Activated naive CD4-positive, alpha-beta T cell treated with Interleukin-2 at 50 U/mL for 16 hours (primary cell): ENCODE measurements at regions not wholly inside any gene's neighbourhood (a gene's known extent, or its start where the extent isn't known, plus 50 kb on each side); places are given as distances from the start of the nearest gene placed in this dataset.
"Not testable (repeated sequence)": the region's sequence is repeated elsewhere in the genome, so short reads cannot be mapped to it uniquely, and the experiment has no call there.

Experiments
- DNase-seq: peaks from one replicate; pipeline ENCODE4 v3.0.0-alpha.2; 2020

DNA sequence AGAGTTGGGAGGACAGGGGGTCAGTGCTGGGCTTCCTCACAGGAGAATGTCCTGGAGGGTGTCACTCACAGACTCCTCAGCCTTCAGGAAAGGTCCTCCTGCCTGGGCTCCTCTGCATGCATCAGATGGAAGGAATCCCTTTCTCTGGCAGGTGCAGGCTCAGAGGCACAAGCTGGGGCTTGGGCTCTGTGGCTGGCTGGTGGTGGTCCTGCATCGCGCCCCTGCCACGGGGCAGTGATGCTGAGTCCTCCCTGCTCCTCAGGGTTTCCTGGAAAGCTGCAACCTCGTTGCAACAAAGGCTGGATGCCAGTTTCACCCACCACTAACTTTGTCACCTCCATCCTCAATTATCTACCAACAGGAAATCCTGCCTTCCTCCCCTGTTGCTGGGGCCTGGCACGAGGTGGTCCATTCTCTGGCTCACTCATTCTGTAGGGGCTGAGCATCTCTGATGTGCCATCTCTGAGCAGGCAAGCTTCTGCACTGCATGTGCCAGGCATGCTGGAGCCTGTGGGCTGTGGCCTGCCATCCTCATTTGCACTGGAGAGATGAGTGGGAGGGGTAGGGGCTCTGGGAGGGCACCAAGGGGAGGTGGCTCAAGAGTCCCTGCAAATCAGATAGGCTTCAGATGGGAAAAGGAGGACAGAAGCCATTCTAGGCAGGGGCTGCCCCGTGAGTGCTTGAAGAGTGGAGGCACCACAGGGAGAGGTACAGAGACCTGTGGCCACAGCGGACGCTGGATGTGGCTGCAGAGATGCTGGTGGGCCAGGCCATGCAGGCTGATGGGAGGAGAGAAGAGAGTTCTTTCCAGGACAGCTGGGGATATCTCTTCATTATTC lies 272.6 kb upstream of the HS6ST1 start:
- DNase-seq, result no peak

DNA sequence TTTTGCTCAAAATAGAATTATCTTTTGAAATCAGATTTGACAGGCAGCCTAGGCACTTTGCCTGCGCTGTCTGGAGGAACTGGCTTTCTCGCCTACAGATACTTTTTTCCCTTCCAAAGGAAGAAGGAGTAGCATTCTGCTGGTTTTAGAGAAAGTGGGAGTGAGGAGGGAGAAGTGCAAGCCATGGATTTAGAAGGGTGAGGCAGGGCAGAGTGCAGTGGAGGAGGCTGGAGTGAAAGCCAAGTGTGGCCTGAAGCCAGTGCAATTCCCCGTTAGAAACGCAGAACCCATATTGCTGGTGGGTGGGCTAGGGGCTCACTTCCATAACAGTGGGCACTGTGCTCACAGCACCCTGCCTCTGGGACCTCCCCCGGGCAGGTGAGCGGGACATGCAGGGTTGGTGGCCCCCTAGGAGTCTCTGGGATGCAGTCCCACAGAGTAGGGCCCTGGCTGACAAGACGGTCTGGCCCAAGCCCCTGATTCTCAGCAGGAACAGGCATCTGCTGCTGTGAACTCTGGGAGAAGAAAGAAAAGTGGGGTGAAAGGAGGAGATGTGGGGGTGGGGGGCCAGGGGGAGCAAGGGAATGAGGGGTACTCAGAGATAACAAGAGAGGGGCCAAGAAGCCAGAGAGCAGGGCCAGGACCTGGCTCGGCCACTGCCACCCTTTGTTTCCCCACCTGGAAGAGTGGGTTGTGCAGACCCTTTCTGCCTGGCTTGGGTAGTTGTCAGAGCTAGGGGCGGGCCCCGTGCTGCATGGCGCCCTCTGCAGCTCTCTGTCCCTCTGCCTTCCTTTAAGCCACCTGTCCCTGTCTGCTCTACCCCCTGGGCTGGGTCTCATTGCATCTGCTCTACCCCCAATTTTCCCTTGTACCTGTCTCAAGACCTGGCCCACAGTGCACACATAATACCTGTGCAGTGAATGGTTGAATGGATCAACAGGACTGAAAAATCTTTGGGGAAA lies 273.5 kb upstream of the HS6ST1 start:
- no peak for DNase-seq

DNA sequence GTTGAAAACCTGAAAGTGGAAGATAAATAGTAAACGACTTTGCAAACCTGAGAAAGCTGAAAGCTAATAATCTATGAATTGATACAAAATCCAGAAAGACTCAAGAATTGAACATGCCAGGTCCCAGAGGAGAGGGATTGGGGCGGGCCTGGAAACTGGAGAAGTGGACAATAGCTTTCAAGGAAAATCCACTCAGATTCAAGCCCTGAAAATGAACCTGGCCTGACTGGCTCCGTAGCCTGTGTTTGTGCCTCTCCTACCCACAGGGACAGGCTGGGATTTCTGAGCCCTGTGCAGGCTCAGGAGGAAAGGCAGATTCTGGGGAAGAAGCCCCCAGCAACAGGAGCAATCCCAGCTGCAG lies 274.8 kb upstream of the HS6ST1 start:
- no peak for DNase-seq

DNA sequence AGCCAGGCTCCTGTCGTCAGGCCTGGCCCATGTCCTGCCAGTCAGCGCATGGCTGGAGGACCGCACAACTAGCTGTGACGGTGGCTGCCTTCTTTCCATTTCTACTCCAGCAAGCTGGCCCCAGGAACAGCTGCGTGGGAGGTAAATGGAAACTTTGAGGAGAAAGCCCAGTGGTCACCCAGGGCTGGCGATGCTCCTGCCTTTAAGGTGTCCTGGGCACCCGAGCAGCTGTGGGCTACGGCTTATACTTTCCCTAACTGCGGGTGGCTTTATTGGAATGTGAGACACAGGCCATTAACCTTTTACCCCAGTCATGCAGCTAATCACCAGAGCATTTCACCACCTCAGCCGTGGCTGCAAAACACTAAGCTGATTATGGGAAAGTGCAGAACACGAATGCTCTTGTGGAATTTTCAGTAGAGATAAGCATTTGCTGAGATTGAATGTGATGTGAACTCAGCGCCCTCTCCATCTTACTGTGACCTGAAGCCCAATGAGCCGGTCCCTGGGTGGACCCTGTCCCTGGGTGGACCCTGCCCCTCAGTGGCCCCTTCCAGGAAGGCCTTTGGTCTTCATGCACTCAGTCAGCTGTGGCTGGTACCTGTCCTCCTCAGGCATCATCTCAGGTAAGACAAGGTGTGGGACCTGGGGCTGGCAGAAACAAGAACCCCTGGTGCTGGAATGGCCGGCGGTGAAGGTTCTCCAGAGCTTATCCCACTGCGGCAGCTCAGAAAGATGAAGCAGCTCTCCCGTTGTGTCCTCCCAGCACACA lies 275.4 kb upstream of the HS6ST1 start:
- DNase-seq, result no peak

DNA sequence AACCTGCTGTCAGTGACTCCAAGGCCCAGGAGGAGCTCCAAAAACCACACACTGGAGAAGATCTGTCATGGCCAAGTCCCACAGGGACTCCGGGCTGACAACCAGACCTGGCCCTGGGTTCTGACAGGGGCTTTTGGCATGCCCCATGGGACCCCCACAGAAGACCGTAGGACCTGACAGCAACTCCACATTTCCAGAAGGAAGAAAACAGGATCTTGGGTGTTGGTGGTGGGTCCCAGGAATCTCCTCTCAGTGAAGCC lies 275.9 kb upstream of the HS6ST1 start:
- DNase-seq, result no peak

DNA sequence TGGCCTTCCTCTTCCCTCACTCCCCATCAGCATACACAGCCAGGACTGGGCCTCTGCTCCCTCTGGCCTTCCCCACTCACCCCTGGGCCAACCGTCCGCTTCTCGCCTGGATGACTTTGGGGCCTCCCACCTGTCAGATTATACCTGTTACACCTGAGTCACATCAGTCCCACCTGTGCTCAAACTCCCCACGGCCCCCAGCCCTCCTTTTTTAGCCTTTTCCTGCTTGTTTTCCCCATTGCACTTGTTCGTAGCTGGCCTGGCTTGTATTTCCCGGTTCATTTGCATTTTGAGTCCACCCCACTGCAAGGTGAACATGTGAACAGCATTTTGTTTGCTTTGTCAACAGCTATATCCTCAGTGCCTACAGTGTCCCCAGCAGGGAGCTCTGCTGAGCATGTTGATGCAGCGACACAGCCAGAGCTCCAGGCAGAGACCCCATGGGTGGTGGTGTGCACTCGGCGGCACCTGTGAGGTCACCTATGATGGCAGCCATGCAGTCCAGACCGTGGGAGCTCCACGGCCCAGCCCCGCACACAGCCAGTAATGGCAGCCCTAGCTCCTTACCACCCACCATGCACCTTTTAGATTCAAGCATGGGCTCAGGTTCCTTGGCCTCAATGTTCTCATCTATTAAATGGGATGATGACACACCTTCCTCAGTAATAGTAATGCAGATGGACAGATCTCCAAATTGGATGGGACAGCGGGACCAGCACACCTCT lies 276.4 kb upstream of the HS6ST1 start:
- no peak for DNase-seq

DNA sequence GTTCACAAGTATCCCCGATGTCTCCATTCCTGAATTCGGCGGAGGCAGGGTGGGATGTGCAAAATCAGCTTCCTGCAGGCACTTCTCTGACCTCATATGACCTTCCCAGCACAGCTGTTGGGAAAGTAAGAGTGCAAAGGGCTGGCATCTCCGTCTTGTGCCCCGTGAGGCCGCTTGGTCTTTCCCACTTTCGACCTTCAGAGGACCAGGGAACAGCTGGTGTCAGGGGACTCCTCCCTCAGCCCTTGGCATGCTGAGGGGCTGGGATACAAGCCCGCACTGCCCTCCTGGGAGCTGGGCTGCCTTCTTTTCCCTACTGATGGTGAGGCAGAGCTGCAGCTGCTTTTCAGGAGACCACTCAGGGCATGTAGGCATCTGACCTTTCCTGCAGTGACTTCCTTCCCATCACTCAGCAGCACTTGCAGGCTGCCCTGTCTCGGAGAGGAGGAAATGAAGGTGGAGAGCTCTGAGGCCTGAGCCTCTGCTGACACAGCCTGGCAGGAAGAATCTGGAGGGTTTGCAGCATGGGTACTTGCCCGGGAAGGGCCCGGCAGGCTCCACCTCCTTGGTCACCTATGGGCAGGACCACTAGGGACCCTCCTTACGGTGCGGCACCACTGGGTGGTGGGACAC lies 277.2 kb upstream of the HS6ST1 start:
- DNase-seq, result no peak

DNA sequence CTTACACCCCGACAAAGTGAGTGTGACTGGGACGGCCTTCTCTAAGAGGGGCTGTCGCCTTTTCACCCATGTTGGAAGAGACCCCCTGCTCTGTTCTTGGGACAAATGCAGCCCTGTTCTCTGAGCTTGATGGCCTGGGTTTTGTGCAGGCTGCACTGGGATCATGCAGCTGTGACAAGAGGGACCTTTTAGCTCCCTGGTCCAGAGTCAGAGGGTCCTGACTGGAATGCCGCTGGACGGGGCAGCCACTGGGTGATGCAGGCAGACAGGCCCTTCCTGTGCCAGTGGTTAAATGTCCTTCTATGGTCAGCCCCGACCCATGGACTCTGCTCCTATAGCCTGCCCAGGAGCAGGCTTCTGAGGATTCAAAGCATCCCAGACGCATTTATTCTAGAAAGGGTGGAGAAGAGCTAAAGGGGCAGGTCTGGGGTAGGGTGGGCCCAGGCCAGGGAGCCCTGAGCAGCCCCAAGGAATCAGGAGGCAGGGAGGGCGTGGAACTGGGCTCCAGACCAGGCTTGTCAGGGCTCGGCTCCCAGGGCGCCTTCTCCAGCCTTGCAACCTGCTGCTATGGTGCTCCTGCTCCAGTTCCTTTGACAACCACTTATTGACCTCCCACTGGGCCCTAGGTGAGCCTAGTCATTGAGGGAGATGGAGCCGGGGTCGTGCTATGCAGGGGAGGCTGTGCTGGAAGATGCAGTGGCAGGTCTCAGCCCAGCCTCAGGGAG lies 277.9 kb upstream of the HS6ST1 start:
- no peak for DNase-seq

DNA sequence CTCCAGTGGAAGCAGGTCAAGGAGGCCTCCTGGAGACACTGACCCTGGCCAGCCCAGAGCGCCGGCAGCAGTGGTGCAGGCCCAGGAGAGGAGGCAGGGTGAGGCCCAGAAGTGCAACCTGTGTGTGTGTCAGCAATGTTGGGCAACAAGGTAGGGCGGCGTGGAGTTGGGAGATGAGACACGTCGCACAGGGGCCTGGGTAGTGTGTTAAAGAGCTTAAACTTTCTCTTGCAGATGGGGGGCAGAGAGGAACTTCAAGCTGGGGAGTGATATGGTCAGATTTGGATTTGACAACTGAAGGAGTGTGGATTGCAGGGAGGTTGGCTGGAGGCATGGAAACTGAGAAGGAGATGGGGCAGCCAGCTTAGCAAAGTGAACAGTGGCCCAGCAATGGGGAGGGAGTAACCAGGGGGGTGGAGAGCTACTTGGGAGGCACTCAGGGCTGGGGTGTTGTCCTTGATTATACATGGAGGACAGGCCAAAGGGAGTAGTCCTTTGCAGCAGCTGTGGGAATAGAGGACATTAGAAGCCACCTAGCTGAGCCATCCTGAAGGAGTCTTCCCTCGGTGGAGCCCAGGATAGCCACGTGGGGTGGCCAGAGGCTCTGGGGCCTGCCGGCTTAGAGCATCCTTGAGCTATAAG lies 278.6 kb upstream of the HS6ST1 start:
- DNase-seq, result no peak

DNA sequence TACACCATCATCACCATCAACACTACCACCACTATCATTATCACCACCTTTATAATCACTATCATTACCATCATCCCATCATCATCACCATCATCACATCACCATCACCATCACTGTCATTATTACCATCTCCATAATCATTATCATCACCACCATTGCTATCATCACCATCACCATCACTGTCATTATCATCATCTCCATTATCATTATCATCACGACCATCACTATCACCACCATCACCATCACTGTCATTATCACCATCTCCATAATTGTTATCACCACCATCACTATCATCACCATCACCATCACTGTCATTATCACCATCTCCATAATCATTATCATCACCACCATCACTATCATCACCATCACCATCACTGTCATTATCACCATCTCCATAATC lies 279.6 kb upstream of the HS6ST1 start:
- DNase-seq, result not testable (repeated sequence)

DNA sequence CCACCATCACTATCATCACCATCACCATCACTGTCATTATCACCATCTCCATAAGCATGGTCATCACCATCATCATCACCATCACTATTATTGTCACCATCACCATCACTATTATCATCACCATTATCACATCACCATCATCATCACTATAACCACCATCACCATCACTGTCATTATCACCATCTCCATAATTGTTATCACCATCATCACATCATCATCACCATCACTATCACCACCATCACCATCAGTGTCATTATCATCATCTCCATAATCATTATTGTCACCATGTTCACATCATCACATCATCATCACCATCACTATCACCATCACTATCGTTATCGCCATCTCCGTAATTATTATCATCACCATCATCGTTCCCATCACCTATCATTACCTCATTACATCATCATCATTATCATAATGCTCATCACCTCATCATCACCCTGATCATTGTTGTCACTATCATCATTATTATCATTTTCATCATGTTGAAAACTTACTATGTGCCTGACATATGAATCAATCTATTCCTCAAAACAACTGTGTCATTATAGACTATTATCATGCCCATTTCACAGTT lies 280.3 kb upstream of the HS6ST1 start:
- no peak for DNase-seq

DNA sequence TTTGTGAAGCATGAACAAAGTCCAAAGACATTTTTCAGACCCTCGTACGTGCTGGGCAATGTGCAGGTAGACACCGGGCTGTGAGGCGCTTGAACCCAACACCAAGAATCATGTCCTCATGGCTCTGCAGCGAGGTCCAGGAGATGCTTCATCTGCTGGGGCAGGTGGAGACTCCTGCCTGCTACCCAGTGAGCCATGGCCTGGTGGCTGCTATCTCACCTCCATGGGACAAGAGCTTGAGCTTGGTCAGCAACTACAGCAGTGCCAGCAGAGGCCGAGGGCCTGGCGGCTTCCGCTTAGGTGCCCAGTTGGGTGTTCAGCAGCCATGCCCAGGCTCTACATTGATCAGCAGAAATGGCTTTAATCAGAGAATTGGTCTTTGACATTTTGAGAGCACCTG lies 281.0 kb upstream of the HS6ST1 start:
- DNase-seq, result no peak

DNA sequence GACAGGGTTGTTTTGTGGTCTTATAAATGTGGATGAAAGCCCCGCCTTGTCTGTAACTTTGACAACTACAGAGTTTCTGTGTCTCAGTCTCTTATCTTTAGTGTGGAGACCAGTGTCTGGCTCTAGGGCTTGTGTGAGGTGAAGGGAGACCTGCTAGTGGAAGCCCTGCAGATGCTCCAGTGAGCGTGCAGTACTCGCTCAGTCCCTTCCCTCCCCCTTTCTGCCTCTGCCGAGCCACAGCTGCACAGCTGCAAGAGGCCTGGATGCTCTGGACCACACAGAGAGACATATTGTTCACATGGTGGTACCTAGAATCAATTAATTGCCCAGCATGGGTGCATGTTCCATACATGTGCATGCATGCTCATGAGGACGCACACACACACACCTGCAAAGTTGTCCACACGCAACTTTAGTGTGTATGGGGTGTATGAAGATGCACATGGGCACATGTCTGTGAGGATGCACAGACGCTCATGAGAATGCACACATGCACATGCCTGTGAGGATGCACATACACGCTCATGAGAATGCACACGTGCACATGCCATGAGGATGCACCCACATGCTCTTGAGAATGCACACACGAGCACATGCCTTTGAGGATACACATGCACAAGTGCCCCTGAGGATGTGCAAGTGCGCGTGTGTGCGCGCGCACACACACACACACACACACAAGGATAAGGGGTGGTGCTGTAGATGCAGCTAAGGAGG lies 282.1 kb upstream of the HS6ST1 start:
- DNase-seq, result no peak

DNA sequence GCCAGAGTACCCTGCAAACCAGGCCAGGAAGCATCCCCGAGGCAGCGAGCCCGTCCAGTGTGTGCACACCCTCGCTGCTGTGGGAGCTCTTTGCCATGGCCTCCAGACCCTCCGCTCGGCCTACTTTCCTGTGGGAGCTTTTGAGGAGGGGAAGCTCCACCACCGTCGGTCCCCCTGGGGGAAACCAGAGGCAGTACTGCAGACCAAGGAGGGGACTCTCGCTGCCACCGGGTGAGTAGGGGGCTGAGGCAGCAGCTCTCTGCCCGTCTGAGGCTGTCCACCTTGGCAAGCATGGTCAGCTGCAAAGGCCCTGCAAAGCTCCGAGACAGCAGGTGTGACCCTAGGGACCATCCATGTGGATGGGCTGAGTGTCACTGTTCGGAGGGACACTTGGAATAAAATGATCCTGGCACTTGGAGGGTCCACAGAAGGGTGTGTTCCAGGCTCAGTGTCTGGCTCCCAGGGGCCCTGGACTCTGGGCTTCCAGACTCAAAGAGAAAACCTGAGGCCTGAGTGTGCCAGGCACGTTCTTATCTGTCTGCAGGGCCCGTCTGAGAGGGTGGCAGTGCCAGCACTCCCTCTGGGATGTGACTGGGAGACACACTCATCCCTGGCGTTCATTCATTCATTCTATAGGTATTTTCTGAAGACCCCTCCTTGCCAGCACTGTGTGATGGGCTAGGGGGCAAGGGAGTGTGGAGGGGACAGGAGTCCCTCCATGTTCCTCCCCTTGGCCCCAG lies 282.8 kb upstream of the HS6ST1 start:
- DNase-seq, result no peak

DNA sequence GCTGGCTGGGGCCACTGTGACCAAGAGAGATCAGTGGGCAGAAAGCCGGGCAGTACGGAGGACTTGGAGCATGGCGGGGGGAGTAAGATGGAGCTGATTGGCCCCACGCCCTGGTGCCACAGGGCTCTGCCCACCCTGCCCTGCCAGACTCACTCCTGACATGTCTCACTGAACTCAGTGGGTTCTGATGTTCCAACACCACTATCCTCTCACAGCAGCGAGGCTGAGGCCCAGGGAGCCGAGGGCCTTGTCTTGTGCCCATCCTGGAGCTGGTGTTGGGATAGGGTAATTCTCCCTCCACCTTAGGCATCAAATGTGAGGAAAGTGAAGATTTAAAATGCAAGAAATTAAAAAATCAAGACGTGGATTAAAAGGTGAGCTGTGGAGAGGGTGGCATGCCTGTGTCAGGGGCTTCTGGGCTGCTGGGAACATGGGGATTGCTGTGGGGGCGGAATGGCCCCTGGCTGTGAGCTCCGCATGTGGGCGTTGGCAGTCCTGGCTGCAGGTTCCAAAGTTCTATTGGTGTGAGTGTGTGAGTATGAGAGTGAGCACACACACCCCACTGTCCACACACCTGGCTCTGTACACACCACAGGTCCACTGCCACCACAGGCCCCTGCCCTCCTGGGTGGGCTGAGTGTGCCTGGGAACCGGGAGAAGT lies 283.5 kb upstream of the HS6ST1 start:
- no peak for DNase-seq

DNA sequence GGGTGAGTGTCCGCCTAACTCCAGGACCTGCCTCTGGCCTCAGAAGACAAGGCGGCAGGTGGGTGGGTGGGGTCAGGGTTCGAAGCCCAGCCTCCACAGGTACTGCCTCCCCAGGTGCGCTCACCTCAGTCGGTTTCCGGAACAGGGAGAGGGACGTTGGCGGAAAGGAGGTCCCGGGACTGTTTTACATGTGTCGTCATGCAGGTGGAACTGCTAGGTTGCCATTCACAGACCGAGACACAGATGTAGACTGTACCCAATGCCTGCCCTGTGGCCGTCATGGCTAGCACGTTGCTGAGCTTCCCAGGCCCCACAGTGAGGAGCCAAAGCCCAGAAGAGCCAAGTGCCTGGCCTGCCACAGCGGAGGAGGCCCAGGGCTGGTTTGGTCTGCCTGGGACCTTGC lies 284.0 kb upstream of the HS6ST1 start:
- no peak for DNase-seq

DNA sequence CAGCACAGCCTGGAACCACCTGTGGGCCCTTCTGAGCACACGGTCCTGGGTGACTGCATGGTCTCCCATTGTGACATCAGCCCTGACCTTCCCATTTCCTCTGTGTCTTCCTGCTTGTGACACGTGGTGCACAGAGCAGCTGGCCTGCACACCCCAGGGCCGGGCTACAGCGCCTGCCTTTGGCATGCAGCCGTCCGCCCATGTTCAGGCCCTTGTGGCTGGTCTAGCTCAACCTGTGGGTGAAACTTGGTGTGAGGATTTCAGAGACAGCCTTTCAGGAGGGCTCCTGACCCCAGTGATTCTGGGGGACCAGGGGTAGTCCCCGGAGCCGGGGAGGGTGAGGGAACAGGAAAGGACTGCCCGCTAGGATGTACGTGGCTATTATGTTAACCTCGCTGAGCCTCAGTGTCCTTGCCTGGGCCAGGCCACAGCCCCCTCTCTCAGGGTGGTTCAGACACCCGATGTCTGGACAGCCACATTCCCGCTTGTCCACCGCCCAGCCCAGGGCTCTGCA lies 284.8 kb upstream of the HS6ST1 start:
- DNase-seq, result no peak

DNA sequence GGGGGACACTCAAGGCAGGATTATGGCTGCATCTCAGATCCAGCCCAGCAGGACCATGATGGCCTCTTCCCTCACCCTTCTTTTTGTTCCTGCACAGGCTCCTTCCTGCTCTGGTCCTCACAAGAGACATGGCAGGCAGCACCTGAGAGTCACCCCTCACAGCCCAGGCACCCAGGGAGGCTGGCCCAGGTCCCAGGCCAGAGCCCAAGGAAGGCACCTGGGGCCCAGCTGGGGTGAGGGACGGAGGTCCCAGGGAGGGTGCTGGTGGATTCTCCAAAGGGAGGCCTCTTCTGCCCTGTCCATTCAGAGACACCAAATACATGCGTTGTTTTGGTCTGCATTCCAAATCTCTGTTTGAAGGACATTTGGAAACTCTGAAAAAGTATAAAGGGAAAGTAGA lies 285.4 kb upstream of the HS6ST1 start:
- DNase-seq, result no peak

DNA sequence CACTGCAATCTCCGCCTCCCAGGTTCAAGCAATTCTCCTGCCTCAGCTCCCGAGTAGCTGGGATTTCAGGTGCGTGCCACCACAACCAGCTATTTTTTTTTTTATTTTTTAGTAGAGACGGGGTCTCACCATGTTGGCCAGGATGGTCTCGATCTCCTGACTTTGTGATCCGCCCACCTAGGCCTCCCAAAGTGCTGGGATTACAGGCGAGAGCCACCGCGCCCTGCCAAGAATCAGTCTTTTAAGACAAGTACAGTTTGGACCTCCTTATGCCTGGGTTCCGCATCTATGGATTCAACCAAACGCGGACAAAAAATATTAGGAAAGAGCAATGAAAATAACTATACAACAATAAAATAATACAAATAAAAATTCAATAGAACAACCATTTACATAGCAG lies 285.9 kb upstream of the HS6ST1 start:
- not testable (repeated sequence) for DNase-seq
